Activated CD8-positive, alpha-beta memory T cell treated with anti-CD3 and anti-CD28 coated beads, Interleukin-2, amount 10 ng/mL, durations not matched to agents 7 days and 5 days (primary cell): ENCODE measurements at regions not wholly inside any gene's neighbourhood (a gene's known extent, or its start where the extent isn't known, plus 50 kb on each side); places are given as distances from the start of the nearest gene placed in this dataset.

Experiments
- ATAC-seq: fragments of 150-1000 bp; cut with Tn5 transposase; one replicate; pipeline ENCODE4 v1.10.0; 2021; ENCODE audit warnings: moderate library complexity
- CTCF ChIA-PET: fragments of 350-600 bp; sonication (Branson Sonifier 250); formaldehyde crosslinking; loops from one replicate; lab custom pipeline; 2021; ENCODE audit warnings: antibody characterized with exemption; lab: Charles Lee
- DNase-seq: peaks from one replicate; pipeline ENCODE4 v3.0.0-alpha.2; 2020
- H3K27ac Mint-ChIP-seq: one replicate; pipeline ENCODE4 v1.8.0; 2021; ENCODE audit warnings: mild to moderate bottlenecking, mixed read lengths
- H3K27me3 Mint-ChIP-seq: one replicate; pipeline ENCODE4 v1.8.0; 2021; ENCODE audit warnings: mixed read lengths
- H3K36me3 Mint-ChIP-seq: one replicate; pipeline ENCODE4 v1.8.0; 2021; ENCODE audit warnings: mild to moderate bottlenecking, mixed read lengths
- H3K4me1 Mint-ChIP-seq: one replicate; pipeline ENCODE4 v1.8.0; 2021; ENCODE audit warnings: mixed read lengths
- H3K4me3 Mint-ChIP-seq: one replicate; pipeline ENCODE4 v1.8.0; 2021; ENCODE audit warnings: mild to moderate bottlenecking, moderate library complexity, mixed read lengths
- H3K9me3 Mint-ChIP-seq: one replicate; pipeline ENCODE4 v1.8.0; 2022; ENCODE audit warnings: low read depth, mixed read lengths

GRCh38 chr5:134063188-134063820 is 51.2 kb upstream of the TCF7 start:
- H3K9me3 Mint-ChIP-seq: no peaks in the 10 kb centered on the region
- H3K27ac Mint-ChIP-seq: no peak overlapping the region
- no peak for ATAC-seq
- H3K36me3 Mint-ChIP-seq: no peaks in the 10 kb centered on the region
- H3K4me3 Mint-ChIP-seq: no peak overlapping the region
- peaks cover 27% of the 10 kb centered on the region for H3K27me3 Mint-ChIP-seq
- CTCF ChIA-PET: interaction anchor here (3.6 kb wide), 1 partner anchor 23 kb away, joined by 16 read pairs; no protein-coding TSS in a partner anchor
- H3K4me1 Mint-ChIP-seq: no peaks in the 10 kb centered on the region
- DNase-seq: no peak

- no peak for DNase-seq
- no peak for ATAC-seq
- CTCF ChIA-PET: interaction anchor here (0.9 to 1.7 kb wide), 2 partner anchors 13 to 20 kb away, joined by 3 to 5 read pairs; no protein-coding TSS in a partner anchor
- Mint-ChIP-seq H3K27me3 (peaks cover 19% of the 10 kb centered on the region), H3K4me1 (peaks cover under 1% of the 10 kb centered on the region), H3K36me3 (no peaks in the 10 kb centered on the region), H3K27ac (no peak overlapping the region), H3K4me3 (no peak overlapping the region), H3K9me3 (no peaks in the 10 kb centered on the region)
Measured at GRCh38 chr5:134059758-134060495, 54.6 kb upstream of the TCF7 start.

DNA sequence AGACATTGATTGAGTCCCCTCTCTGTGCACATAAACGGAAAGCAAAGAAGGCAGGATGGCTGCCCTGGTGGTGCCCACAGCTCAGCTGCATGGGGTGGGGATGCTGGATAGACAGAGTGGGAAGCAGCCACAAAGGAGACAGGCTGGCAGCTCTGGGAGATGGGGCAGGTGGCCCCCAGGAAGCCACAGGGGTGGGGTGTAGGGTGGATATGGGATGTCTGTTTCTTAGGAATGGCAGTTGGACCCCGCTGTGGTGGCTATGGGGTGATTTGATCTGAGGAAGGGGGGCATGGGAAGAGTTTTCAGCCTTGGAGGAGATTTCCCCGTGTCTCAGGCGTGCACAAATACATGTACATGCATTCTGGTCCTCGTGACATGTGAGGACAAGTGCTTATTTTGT is 50.2 kb upstream of the VDAC1 start:
- ATAC-seq: no peak
- H3K4me1 Mint-ChIP-seq: peaks cover 12% of the 10 kb centered on the region
- DNase-seq: no peak
- no peak overlapping the region for H3K27ac Mint-ChIP-seq
- H3K27me3 Mint-ChIP-seq: peaks cover 14% of the 10 kb centered on the region
- CTCF ChIA-PET: interaction anchor here (0.7 to 7.8 kb wide), 2 partner anchors 14 to 18 kb away, joined by 3 to 49 read pairs; no protein-coding TSS in a partner anchor
- H3K9me3 Mint-ChIP-seq: no peaks in the 10 kb centered on the region
- H3K36me3 Mint-ChIP-seq: no peaks in the 10 kb centered on the region
- no peak overlapping the region for H3K4me3 Mint-ChIP-seq
